Loucy (cell line): ENCODE measurements at regions not wholly inside any gene's neighbourhood (a gene's known extent, or its start where the extent isn't known, plus 50 kb on each side); places are given as distances from the start of the nearest gene placed in this dataset.

Experiments used
- H2AFZ ChIP-seq: fragments of 200-600 bp; sonication (generic); 2 replicates; pipeline ENCODE4 v1.6.0; 2016; ENCODE audit warnings: antibody characterized with exemption, mild to moderate bottlenecking, low read length, moderate library complexity
- H3F3A ChIP-seq: fragments of 200-600 bp; 2 replicates; pipeline ENCODE4 v1.6.0; 2016; ENCODE audit warnings: antibody characterized with exemption, low read depth, mild to moderate bottlenecking
- H3K27me3 ChIP-seq: fragments of 200-600 bp; sonication (generic); 2 replicates; pipeline ENCODE4 v1.6.1; 2014; ENCODE audit warnings: low read length, mild to moderate bottlenecking; ENCODE audit not compliant: insufficient read depth, poor library complexity, severe bottlenecking
- H3K36me3 ChIP-seq: fragments of 200-600 bp; sonication (generic); 2 replicates; pipeline ENCODE4 v1.6.1; 2016; ENCODE audit warnings: low read length; ENCODE audit not compliant: insufficient read depth
- H3K4me1 ChIP-seq: fragments of 200-600 bp; sonication (generic); 2 replicates; pipeline ENCODE4 v1.5.1; 2014; ENCODE audit warnings: low read length, mild to moderate bottlenecking; ENCODE audit not compliant: insufficient read depth, poor library complexity, severe bottlenecking
- H3K4me2 ChIP-seq: fragments of 200-600 bp; sonication (generic); 2 replicates; pipeline ENCODE4 v1.6.0; 2014; ENCODE audit warnings: antibody characterized with exemption, low read length, low read depth, mild to moderate bottlenecking; ENCODE audit not compliant: poor library complexity, severe bottlenecking
- H3K4me3 ChIP-seq: fragments of 200-600 bp; sonication (generic); 2 replicates; pipeline ENCODE4 v1.5.1; 2014; ENCODE audit warnings: low read length, mild to moderate bottlenecking, mixed read lengths; ENCODE audit not compliant: poor library complexity, severe bottlenecking
- H3K79me2 ChIP-seq: fragments of 200-600 bp; sonication (generic); 2 replicates; pipeline ENCODE4 v1.6.1; 2014; ENCODE audit warnings: low read length; ENCODE audit not compliant: insufficient read depth
- H3K9ac ChIP-seq: fragments of 200-600 bp; sonication (generic); 2 replicates; pipeline ENCODE4 v1.6.0; 2014; ENCODE audit warnings: mild to moderate bottlenecking, low read depth, low read length, moderate library complexity; ENCODE audit not compliant: poor library complexity, severe bottlenecking
- H3K9me2 ChIP-seq: fragments of 200-600 bp; sonication (generic); replicated peaks from 2 replicates; pipeline ENCODE4 v1.6.1; 2016; ENCODE audit warnings: low read depth, low read length, mixed read lengths
- H3K9me3 ChIP-seq: fragments of 200-600 bp; sonication (generic); 2 replicates; pipeline ENCODE4 v1.6.1; 2014; ENCODE audit warnings: mild to moderate bottlenecking, antibody characterized with exemption, low read length, low read depth; ENCODE audit not compliant: insufficient read depth
- H4K20me1 ChIP-seq: fragments of 200-600 bp; sonication (generic); 2 replicates; pipeline ENCODE4 v1.6.0; 2014; ENCODE audit warnings: antibody characterized with exemption, low read length, mild to moderate bottlenecking; ENCODE audit not compliant: insufficient read depth, poor library complexity, severe bottlenecking
- CTCF ChIP-seq: fragments of 200-600 bp; sonication (generic); conservative IDR thresholded peaks from 2 replicates; pipeline ENCODE4 v1.5.1; 2014; ENCODE audit warnings: mild to moderate bottlenecking, antibody characterized with exemption, low read length
- EZH2phosphoT487 ChIP-seq: fragments of 200-600 bp; IDR thresholded peaks from 2 replicates; pipeline ENCODE4 v1.6.1; 2018; ENCODE audit warnings: antibody characterized with exemption, mild to moderate bottlenecking, moderate library complexity, borderline replicate concordance

- Histone ChIP-seq H3K9me2 (no peaks in the 10 kb centered on the region), H3K4me3 (no peak overlapping the region), H4K20me1 (no peaks in the 10 kb centered on the region), H3K79me2 (no peaks in the 10 kb centered on the region), H3K9ac (no peak overlapping the region), H3K36me3 (no peaks in the 10 kb centered on the region), H2AFZ (no peak overlapping the region), H3F3A (no peaks in the 10 kb centered on the region), H3K27me3 (no peaks in the 10 kb centered on the region), H3K4me1 (no peaks in the 10 kb centered on the region), H3K4me2 (no peak overlapping the region), H3K9me3 (no peaks in the 10 kb centered on the region)
- no peak for TF ChIP-seq CTCF
- no peak for TF ChIP-seq EZH2phosphoT487
Measured at GRCh38 chr17:5703736-5704135, 119.4 kb upstream of the NLRP1 start.

- H3K79me2 ChIP-seq: no peaks in the 10 kb centered on the region
- H3K9me3 ChIP-seq: no peaks in the 10 kb centered on the region
- H3K4me1 ChIP-seq: no peaks in the 10 kb centered on the region
- H3K36me3 ChIP-seq: no peaks in the 10 kb centered on the region
- no peak overlapping the region for H3K4me3 ChIP-seq
- no peaks in the 10 kb centered on the region for H4K20me1 ChIP-seq
- no peak overlapping the region for H3K9ac ChIP-seq
- no peaks in the 10 kb centered on the region for H3K9me2 ChIP-seq
- no peaks in the 10 kb centered on the region for H3F3A ChIP-seq
- H2AFZ ChIP-seq: no peak overlapping the region
- no peaks in the 10 kb centered on the region for H3K27me3 ChIP-seq
- no peak for TF ChIP-seq EZH2phosphoT487
- peak; percentile 57 for TF ChIP-seq CTCF
- no peak overlapping the region for H3K4me2 ChIP-seq
Measured at GRCh38 chr17:5705081-5705875, 121.0 kb upstream of the NLRP1 start.

GRCh38 chr17:5705876-5706576 lies 121.7 kb upstream of the NLRP1 start:
- Histone ChIP-seq H3K9ac (no peak overlapping the region), H3K36me3 (no peaks in the 10 kb centered on the region), H4K20me1 (no peaks in the 10 kb centered on the region), H3F3A (no peaks in the 10 kb centered on the region), H3K4me1 (no peaks in the 10 kb centered on the region), H2AFZ (no peak overlapping the region), H3K4me3 (no peak overlapping the region), H3K79me2 (no peaks in the 10 kb centered on the region), H3K4me2 (no peak overlapping the region), H3K27me3 (no peaks in the 10 kb centered on the region), H3K9me2 (no peaks in the 10 kb centered on the region), H3K9me3 (no peaks in the 10 kb centered on the region)
- TF ChIP-seq EZH2phosphoT487 (no peak), CTCF (no peak)
